Mammary epithelial cell (primary cell): ENCODE measurements at regions not wholly inside any gene's neighbourhood (a gene's known extent, or its start where the extent isn't known, plus 50 kb on each side); places are given as distances from the start of the nearest gene placed in this dataset.

Experiments
- EZH2 ChIP-seq: IDR thresholded peaks from 2 replicates; pipeline ENCODE4 v1.6.1; 2012; ENCODE audit warnings: low read length, inconsistent platforms, borderline replicate concordance
- TF ChIP-seq, protein P1 (sequence below), 2 donors: IDR thresholded peaks in 1 of 2; conservative IDR thresholded peaks in 1 of 2; 2 replicates each; pipeline ENCODE4 v1.5.1; 2011 to 2012; ENCODE audit warnings: inconsistent platforms in 2 of 2, low read length in 2 of 2, mild to moderate bottlenecking in 2 of 2, control low read depth in 1 of 2, low read depth in 1 of 2; ENCODE audit not compliant: insufficient read depth in 1 of 2; ENCODE audit errors: extremely low read depth in 1 of 2

- TF ChIP-seq, protein P1, sequence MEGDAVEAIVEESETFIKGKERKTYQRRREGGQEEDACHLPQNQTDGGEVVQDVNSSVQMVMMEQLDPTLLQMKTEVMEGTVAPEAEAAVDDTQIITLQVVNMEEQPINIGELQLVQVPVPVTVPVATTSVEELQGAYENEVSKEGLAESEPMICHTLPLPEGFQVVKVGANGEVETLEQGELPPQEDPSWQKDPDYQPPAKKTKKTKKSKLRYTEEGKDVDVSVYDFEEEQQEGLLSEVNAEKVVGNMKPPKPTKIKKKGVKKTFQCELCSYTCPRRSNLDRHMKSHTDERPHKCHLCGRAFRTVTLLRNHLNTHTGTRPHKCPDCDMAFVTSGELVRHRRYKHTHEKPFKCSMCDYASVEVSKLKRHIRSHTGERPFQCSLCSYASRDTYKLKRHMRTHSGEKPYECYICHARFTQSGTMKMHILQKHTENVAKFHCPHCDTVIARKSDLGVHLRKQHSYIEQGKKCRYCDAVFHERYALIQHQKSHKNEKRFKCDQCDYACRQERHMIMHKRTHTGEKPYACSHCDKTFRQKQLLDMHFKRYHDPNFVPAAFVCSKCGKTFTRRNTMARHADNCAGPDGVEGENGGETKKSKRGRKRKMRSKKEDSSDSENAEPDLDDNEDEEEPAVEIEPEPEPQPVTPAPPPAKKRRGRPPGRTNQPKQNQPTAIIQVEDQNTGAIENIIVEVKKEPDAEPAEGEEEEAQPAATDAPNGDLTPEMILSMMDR (conservative IDR thresholded peaks at IDR 0.05 in 1 of 2, IDR thresholded peaks at IDR 0.05 in 1 of 2; ENCODE audit: extremely low read depth in 1 of 2, insufficient read depth in 1 of 2, low read depth in 1 of 2, low read length in 2 of 2), result no peak
- TF ChIP-seq EZH2, result no peak
Observed at GRCh38 chr6:17207281-17207680, 73.9 kb upstream of the RBM24 start.
